IPS DF 4.7 (cell line): ENCODE measurements at regions not wholly inside any gene's neighbourhood (a gene's known extent, or its start where the extent isn't known, plus 50 kb on each side); places are given as distances from the start of the nearest gene placed in this dataset.

ENCODE experiments used
- DNase-seq: peaks from one replicate; pipeline ENCODE4 v3.0.0-alpha.2; 2013; ENCODE audit warnings: low spot score; ENCODE audit errors: extremely low read depth

DNA sequence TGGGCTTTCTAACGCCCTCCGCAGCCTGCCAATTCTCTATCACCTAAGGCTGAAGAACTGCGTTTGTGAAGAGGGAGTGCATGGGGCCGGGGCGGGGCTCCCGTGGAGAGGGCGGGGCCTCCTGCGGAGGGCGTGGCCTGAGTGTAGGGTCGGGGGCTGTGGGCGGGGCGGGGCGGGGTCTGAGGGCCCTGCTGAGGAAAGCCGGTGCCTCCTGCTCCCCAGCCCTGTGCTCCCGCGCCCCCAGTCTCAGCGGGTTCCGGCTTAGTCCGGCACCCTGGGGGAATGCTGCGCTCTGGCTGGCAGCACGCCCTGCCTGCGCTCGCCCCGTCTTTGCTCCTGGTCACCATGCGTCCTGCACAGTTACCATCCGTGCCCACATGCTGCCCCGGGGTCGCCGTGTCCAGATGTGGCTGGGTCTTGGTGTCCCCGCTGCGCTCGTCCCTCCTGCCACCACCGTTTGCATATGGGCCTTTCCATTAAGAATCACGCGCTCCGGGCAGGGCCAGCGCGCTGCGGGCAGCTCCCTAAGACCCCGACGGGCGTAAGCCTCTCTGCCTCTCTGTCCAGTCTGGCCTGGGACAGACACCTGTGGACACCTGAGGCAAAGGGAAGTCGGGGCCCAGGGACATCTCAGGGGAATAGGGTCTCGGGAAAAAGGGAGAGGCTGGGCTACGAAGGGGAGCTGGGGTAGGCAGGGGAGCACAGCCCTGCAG is 144.0 kb upstream of the RET start:
- DNase-seq, result no peak

DNA sequence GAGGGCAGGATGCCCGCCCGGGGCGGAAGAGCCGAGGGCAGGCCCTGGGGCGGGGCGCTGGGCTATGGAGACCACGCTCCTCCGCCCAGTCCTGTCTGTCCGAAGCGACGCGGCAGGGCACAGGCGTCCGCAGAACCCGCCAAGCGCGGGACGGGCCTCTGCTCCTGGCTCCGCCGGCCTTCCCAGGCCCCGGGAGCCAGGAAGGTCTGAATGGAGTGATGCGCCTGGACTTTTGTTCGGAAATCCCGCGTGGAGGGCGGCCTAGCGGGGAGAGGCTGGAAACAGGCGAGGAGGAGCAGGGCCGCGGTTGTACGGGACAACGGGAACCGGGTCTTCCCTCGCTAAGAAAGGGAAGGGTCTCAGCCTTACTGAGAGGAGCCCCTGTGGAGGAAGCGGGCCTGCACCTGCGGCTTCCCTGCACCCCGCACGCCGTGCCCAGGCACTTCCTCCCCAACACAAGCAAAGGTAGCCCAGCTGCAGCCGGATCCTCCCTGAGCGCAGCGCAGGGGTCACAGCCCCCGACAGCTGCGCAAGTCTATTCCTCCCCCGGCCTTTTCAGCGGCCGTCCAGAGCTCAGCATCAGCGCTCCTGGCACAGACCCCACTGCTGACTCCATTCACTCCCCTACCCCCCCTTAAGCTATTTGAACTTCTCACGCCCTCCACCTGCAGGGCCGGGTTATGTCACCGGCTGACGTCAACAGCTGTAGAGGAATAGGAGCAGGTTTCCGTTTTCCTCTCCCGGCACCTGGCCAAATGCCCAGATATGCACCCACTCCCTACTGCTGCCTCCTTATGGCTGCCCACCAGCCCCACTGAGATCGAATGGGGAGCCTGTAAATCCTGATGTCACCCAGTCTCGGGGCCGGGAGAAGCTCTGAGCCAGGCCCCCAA is 143.2 kb upstream of the RET start:
- no peak for DNase-seq

DNA sequence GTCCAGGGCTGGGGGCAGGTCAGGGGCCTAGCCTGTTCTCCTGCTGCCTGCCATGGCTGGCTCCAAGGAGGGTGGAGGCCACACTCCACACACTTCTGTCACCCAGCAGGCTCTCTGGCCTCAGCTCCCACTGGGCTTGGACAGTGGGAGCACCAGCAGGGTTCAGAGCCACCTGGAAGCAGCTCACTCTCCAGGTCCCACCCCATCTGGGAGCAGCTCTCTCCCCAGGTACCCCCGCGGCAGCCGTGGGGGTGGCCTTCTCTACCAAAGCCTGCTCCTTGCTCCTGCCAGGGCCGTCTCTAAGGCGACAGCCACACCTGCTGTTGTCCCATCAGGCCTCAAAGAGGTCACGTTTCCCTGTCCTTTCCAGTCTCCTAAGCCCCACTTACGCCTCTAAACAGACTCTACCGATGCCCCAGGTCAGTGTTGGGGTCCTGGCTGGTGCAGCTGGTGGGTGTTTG is 142.5 kb upstream of the RET start:
- no peak for DNase-seq

DNA sequence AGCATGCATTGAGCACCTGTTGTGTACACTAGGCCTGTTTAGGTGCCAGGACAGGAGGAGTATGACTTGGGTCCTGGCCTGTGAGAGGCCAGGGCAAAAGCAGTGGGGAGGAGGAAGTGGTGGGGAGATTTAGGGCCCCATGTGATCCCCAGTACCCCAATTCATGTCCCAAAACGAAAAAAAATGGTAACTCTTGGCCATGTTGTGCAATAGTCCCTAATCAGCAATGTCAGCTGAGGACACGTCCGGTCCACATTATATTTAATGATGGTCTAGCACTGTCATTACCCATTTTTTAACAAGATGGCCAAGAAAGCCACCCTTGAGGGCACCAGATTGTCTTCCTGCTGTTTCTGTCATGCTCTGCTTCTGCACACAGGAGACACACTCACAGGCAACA is 142.0 kb upstream of the RET start:
- no peak for DNase-seq

DNA sequence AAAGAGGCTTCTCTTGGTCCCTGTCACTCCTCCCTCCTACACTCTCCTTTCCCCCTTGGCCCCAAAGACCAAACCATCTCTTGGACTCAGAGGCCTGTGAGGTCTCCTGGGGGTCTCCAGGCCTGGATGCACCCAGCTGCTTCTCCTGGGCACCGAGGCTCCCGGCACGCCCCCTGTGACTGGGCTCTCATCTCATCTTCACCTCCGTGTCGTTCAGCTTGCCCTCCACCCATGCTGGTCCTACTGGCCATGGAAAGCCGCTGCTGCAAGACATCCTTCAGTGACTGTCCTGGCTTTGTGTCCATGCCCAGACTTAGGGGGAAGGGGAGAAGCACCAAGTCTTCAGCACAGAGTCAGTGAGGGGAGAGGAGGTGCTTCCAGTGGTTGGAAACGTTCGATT is 141.4 kb upstream of the RET start:
- DNase-seq, result no peak

DNA sequence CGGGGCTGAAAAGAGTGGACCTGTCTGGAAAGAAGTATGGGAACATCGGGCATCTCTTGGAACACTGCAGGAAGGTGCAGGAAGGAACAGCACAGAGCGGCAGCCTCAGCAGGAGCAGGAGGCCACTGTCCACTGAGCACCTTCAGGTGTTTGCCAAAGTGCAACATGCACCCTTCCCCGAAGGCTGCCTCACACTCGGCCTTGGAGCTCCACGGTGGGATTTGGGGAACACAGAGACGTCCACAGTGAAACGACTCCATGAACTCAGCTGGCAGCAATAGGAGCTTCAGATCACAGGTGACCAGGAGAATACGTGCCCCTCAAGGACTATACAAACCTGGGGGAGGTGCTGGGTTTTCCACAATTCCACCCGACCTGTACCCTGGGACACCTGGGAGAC is 140.3 kb upstream of the RET start:
- no peak for DNase-seq

DNA sequence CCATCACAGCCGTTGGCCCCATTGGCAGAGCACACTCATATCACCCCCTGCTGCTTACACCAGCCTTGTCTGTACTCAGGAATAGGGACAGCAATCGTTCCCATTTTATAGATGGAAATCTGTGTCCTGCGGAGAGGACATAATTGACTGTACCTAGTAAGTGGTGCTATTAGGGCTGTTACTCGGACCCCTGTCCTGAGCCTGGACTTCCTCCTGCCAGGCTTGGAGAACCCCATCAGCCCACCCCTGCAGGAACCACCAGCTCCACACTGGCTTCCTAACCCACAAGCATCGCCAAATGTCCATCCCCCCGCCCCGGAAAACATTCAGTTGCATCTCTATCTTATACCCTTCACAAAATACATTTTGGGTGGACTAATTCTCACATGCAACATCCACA is 139.8 kb upstream of the RET start:
- no peak for DNase-seq

DNA sequence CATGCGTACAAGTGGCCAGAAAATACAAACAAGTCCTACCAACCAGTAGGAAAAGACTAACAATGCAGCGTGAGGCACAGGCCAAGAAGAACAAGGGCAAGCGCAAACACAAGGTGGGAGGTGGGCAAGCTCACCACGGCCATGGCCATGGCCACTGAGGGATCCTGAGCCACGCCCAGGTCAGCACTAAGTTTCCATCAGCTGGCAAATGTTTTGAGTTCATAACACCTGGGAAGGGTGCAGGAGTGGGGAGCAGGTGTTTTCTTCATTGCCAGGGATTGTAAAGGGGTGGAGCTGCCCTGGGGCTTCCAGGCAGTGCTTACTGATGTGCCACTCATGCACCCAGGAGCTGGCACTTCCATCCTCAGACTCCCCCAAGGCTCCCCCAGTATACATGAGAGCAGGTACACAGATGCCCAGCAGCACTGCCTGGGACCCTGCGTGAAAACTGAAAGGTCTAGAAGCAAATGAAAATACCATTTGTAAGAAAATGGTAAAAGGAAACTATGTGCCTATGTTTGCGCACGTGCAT is 139.2 kb upstream of the RET start:
- DNase-seq, result no peak

DNA sequence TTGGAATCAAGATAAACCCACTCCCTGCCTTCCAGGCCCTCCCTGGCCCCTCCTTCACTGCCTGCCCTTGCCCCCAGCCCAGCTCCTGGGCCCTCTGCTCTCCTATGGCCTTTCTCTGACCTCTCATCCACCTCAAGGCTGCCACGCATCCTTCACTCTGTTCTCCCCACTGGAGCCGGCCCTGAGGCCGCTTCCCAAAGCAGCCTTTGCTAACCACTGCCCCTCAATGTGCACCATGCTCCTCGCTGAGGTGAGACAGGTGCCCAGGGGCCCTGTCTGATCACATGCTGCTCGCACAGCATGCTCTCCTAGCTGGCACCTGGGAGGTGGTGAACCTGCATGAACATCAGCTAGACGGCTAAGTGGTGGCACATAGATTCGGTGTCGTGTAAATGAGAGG is 138.5 kb upstream of the RET start:
- DNase-seq, result no peak

DNA sequence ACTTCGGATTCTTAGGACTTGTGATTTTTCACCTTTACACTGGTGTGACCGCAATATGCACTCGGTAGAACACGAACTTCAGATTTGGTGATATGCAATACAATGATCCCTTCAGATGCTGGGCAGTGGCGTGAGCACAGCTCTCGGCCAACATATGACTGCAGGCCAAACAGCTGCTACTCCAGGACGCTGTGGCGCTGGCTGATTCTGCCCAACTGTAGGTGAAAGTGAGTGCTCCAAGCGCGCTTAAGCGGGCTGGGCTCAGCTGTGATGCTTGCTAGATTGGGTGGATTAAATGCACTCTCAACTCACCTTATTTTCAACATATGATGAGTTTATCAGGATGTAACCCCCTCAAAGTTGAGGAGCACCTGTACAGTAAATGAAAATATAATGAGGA is 137.6 kb upstream of the RET start:
- no peak for DNase-seq

DNA sequence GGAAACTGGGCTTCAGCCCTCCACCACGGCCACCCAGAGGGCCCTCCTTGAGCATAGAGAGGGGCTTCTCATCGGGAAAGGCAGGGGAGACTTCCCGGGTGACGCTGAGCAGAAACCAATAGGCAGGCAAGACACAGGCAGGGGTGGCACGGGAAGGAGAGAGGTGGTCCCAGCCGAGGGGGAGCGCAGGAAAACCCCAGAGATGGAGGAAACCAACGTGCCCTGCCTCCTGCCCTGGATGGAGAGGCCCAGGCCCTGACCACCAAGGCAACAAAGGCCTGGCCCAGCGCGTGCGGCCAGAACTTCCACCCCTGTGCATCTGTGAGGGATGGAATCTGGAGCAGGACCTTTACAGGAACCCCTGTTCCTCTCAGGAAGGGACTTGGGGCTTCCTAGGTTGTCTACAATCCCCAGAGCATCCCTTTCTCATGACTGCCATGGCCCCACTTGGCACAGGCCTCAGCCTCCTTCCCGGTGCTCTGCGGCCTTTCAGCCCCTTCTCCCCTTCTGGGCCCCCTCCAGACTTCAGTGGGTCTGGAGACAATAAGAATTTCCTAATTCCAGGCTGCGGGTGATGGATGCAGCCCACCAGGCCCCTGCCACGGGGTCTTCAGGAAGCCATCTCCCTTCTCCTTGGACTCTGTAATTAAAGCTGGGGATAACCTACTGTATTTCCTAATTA is 137.0 kb upstream of the RET start:
- no peak for DNase-seq

DNA sequence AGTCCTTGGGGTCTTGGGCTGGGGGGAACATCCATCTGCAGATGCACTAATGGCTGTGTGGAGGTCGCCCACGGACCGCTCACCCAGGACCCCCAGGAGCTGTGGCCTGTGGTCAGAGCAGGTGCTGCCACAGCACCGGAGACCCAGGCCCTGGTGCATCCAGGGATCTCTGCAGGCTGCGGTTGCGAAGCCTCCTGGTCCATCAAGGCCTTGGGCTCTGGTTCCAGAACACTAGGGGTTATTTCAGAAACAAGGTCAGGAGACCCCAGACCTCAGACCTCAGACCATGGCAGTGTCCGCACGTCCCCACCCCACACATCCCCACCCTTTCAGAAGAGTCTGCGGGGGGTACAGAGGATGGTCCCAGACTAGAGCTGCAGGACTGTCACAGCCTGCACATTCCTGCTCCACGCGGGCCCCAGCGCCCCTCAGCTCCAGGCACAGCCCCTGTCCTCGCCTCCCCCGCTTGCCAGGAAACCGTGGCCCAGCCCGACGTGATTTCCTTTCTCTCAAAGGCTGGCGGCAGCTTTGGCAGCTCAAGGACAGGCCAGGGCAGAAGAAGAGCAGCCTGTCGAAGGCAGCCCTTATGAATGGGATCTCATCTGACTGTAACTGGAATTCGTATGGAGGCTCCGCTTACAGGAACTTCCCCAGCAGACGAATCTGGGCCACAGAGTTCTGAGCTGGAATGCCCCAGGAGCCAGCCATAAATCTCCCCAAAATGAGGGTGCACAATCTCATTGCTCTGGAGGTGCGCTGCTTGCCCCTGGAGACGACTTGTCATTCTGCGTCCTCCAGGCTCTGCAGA is 136.2 kb upstream of the RET start:
- DNase-seq, result no peak

DNA sequence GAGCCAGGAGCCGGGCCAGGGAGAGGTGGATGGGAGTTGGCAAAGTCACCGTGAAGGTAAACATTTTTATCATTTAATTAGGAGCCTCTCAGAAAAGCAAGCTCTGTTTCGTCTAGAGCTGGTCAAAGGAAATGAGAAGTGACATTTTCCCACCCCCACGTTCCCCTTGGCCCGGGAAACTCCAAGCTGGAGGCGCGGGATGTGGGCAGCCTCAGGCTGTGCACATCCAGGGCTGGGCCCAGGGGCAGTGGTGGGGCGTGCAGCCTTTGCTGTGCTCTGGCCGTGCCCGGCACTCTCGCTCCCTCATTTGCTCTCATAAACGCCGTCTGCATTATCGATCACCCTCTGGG is 135.6 kb upstream of the RET start:
- DNase-seq, result no peak

DNA sequence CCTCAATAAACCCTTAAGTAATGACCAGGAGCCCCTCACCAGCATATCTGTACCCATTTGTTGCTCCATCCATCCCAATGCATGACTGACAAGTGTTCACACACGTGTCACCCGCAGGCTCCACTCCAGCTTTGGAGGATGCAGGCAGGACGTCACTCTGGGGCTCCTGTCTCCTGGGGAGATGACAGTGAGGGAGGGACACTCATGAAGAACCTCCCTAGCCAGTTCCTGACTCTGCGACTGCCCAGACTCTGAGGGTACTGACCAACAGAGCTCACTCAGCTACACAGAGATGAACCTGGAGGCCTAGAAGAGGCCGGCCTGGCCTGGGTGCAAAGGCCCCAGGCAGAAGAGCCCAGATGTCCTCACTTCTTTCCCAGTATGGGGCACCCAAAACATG is 135.1 kb upstream of the RET start:
- no peak for DNase-seq

DNA sequence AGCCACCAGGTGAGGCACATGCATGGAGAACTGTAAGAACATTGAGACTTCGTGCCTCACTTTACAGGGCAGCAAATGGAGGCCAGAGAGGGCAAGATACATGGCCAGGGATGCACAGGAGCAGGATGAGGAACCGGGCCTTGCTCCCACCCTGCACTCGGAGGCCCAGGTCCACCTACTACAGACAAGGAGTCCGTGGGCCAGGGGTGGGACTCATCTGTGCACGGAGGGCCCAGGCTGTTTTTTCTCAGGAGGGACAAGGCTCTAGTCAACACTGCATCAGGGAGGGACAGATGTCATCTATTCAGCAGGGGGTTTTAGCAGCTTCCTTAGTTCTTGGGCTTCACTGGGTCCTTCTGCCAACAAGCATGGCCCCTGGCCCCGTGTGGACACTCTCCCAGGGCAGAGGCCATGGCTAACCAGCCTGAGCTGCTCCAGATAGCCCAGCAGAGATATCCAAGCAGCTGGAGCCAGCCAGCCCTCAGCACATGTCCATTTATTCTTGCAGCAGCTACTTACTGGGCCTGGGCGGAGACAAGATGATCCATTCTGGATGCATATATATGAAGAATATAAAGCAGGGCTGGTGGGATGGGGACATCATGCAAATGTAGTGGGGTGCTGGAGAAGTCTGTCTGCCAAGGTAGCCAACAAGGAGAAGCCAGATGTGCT is 134.5 kb upstream of the RET start:
- no peak for DNase-seq

DNA sequence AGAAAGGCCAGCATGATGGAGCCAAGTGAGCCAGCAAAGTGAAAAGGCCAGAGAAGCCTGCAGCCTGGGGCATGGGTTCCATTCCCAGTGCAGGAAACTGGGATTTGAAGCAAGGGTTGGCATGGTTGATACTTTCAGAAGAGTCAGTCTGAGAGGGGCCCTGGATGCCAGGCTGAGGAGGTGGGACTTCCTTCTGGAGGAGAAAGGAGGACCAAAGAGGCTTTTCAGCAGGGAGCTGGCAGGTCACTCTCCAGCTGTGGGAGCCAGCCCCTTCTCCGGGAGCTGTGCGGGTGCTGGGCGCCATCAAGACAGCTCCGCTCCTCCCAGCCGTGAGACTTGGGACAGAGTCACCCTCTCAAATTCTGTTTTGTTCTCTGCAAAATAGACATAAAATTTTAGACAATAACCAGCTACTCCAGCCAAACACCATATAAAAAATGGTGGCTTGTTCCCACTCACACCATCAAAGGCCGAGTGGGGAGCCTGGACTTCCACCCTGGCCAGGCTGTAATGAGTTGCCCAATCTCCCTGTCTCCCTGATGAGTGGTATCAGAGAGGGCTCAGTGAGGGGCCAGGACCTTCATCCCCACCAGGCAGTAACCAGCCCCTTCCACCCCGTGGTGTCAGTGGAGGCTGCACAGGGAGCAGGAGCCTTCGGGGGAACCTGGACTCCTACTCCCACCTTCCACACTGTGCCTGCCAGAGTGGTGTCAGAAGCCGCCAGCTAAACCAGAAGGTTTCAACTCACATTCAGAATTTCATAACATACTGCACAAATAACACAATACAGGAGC is 133.6 kb upstream of the RET start:
- no peak for DNase-seq

DNA sequence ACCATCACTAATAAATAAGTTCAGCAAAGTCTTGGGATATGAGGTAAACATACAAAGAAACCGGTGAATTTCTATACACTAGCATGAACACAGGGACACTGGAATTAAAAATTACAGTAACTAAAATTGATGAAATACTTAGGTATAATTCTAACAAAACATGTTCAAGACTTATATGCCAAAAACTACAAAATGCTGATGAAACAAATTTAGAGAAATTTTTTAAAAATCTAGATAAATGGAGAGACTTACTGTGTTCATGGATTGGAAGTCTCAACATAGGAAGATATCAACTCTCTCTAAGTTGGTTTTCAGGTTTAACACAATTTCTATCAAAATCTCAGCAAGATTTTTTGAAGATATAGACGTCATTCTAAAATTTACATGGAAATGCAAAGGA is 128.8 kb upstream of the RET start:
- DNase-seq, result no peak

DNA sequence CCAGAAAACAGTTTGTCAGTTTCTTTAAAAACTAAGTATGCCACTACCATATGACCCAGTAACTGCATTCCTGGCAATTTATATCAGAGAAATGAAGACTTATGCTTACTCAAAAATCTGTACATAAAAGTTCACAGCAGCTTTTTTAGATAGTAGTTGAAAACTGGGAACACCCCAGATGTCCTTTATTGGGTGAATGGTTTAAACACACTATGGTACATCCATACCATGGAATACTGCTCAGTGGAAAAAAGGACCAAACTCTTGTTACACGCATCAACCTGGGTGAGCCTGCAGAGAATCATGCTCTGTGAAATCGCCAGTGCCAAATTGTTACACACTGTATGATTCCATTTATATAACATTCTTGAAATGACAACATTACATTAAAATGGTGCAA is 127.6 kb upstream of the RET start:
- no peak for DNase-seq

DNA sequence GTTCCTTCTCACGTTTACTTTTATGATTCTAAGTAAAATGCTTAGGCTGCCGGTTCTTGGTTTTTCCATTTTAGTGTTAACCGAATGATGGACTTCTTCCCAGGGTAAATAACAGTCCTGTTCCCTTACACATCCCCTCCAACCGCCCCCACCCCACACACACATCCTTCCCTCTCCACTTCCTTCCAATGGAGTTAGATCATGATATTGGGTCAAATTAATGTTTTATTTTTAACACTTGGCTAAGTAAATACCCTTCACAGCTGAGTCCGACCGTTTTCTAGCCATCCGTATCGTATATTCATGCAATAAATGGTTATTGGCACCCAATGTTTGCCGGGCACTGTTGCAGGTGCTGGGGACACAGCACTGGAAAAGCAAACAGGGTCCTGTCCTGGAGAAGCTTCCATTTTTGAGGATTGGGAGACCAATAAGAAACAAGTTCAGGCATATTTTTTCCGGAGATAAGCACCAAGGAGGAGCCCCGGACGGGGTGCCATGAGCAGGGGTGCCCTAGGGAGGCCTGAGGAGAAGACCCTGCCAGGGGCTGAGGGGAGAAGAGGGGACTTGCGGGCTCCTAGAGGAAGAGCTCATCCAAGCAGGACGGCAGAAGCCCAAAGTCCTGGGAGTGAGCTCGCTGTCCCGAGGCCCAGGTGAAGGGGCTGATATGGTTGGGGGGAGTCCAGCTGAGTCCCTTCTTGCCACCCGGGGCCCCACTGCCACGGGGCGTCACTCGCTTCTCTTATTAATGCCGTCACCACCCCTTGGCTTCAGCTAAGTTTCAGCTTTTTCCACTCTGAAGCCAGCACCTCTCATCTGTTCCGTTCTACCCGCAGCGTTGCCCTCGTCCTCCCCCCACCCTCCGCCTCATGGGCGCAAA is 126.0 kb upstream of the RET start:
- DNase-seq, result no peak
